OCI-LY3 (cell line): ENCODE measurements at regions not wholly inside any gene's neighbourhood (a gene's known extent, or its start where the extent isn't known, plus 50 kb on each side); places are given as distances from the start of the nearest gene placed in this dataset.

Experiments used
- EZH2phosphoT487 ChIP-seq: fragments of 200-600 bp; shearing (Covaris generic); IDR thresholded peaks from 2 replicates; pipeline ENCODE4 v1.6.1; 2018; ENCODE audit warnings: antibody characterized with exemption, mixed run types, low read depth
- TF ChIP-seq, protein P1 (sequence below): fragments of 200-600, 300-600 bp; sonication (generic); IDR thresholded peaks from 2 replicates; pipeline ENCODE4 v1.5.1; 2014; ENCODE audit warnings: antibody characterized with exemption, low read length, low read depth

DNA sequence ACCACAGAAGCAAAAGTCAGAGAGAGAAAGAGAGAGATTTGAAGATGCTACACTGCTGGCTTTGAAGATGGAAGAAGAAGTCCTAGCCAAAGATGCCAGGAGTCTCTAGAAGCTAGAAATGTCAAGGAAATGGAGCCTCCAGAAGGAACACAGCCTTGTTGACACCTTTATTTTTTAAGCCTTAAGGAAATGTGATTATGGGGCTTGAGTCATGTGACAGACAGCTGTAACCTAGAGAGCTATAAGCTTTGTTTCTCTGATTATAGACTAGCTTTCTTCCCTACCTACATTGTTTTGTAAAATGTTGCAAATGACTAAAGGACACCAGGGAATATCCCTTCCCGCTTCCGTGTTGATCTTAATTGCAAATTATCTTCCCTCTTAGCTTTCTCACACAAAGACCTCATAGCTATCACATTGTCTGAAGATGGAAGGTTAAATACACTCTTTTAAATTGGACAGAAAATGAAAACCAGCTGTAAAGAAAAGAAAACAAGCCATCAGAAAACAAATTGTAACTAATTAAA is 199.9 kb downstream of the ARHGAP12 start:
- TF ChIP-seq, protein P1, sequence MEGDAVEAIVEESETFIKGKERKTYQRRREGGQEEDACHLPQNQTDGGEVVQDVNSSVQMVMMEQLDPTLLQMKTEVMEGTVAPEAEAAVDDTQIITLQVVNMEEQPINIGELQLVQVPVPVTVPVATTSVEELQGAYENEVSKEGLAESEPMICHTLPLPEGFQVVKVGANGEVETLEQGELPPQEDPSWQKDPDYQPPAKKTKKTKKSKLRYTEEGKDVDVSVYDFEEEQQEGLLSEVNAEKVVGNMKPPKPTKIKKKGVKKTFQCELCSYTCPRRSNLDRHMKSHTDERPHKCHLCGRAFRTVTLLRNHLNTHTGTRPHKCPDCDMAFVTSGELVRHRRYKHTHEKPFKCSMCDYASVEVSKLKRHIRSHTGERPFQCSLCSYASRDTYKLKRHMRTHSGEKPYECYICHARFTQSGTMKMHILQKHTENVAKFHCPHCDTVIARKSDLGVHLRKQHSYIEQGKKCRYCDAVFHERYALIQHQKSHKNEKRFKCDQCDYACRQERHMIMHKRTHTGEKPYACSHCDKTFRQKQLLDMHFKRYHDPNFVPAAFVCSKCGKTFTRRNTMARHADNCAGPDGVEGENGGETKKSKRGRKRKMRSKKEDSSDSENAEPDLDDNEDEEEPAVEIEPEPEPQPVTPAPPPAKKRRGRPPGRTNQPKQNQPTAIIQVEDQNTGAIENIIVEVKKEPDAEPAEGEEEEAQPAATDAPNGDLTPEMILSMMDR: no peak
- no peak for TF ChIP-seq EZH2phosphoT487
